IMR-90 (cell line): ENCODE measurements at regions not wholly inside any gene's neighbourhood (a gene's known extent, or its start where the extent isn't known, plus 50 kb on each side); places are given as distances from the start of the nearest gene placed in this dataset.

Experiments used
- ATAC-seq: fragments of 200-7000 bp; cut with Tn5 transposase; 2 replicates; pipeline ENCODE4 v1.9.1; 2020; ENCODE audit warnings: low read depth, mild to moderate bottlenecking, moderate library complexity
- BruUV-seq: library from RNA; stranded (reverse); fragments of 400-500 nt; replicated peaks from 2 replicates; lab custom pipeline; 2021; lab: Mats Ljungman, UMichigan
- CTCF ChIA-PET: fragments of 300-600 bp; formaldehyde crosslinking; extraction: SDS; loops from one replicate; lab custom pipeline; 2021; ENCODE audit warnings: antibody characterized with exemption; lab: Yijun Ruan, JAX
- POLR2A ChIA-PET: fragments of 300-600 bp; sonication (Branson Sonifier 250); formaldehyde crosslinking; loops from one replicate; lab custom pipeline; 2022; ENCODE audit warnings: antibody characterized with exemption; ENCODE audit not compliant: unreplicated experiment; lab: Charles Lee
- DNase-seq: peaks from one replicate; pipeline ENCODE4 v3.0.0; 2013
- H2AFZ ChIP-seq: replicated peaks from 2 replicates; pipeline ENCODE3; 2013; ENCODE audit warnings: low read length, mild to moderate bottlenecking; ENCODE audit not compliant: poor library complexity
- H2AK5ac ChIP-seq: 2 replicates; pipeline ENCODE4 v1.6.1; 2013; ENCODE audit warnings: low read depth, low read length, inconsistent platforms
- H2AK9ac ChIP-seq: replicated peaks from 2 replicates; pipeline ENCODE3; 2013; ENCODE audit warnings: mild to moderate bottlenecking, low read depth, low read length, moderate library complexity; ENCODE audit not compliant: poor library complexity
- H2BK120ac ChIP-seq: 2 replicates; pipeline ENCODE4 v1.6.1; 2013; ENCODE audit warnings: low read depth, low read length, inconsistent platforms
- H2BK15ac ChIP-seq: 3 replicates; pipeline ENCODE4 v1.6.1; 2013; ENCODE audit warnings: low read depth, low read length, inconsistent platforms
- H2BK20ac ChIP-seq: 2 replicates; pipeline ENCODE4 v1.6.1; 2013; ENCODE audit warnings: low read depth, mild to moderate bottlenecking, inconsistent platforms, low read length, moderate library complexity
- H2BK5ac ChIP-seq: 2 replicates; pipeline ENCODE4 v1.6.1; 2013; ENCODE audit warnings: mild to moderate bottlenecking, low read depth, low read length, inconsistent platforms; ENCODE audit not compliant: poor library complexity, severe bottlenecking
- H3K14ac ChIP-seq: replicated peaks from 2 replicates; pipeline ENCODE4 v1.6.1; 2013; ENCODE audit warnings: low read depth, low read length, inconsistent platforms
- H3K18ac ChIP-seq: 2 replicates; pipeline ENCODE4 v1.6.1; 2013; ENCODE audit warnings: low read depth, low read length, control low read depth
- H3K23ac ChIP-seq: 2 replicates; pipeline ENCODE4 v1.6.1; 2013; ENCODE audit warnings: low read depth, low read length, inconsistent platforms
- H3K27ac ChIP-seq: 2 replicates; pipeline ENCODE4 v1.5.1; 2013; ENCODE audit warnings: mild to moderate bottlenecking, control low read depth, low read length; ENCODE audit not compliant: insufficient read depth
- H3K27me3 ChIP-seq: 2 replicates; pipeline ENCODE4 v1.6.1; 2013; ENCODE audit warnings: low read length; ENCODE audit not compliant: control insufficient read depth, insufficient read depth
- H3K36me3 ChIP-seq: 2 replicates; pipeline ENCODE4 v1.6.1; 2013; ENCODE audit warnings: low read length, mixed read lengths; ENCODE audit not compliant: control insufficient read depth, insufficient read depth
- H3K4ac ChIP-seq: 2 replicates; pipeline ENCODE4 v1.6.1; 2013; ENCODE audit warnings: low read depth, low read length, inconsistent platforms
- H3K4me1 ChIP-seq: 2 replicates; pipeline ENCODE4 v1.6.1; 2013; ENCODE audit warnings: low read length, mixed read lengths; ENCODE audit not compliant: control insufficient read depth, insufficient read depth
- H3K4me2 ChIP-seq: 2 replicates; pipeline ENCODE4 v1.6.1; 2013; ENCODE audit warnings: low read depth, mild to moderate bottlenecking, control low read depth, low read length, moderate library complexity
- H3K4me3 ChIP-seq: 2 replicates; pipeline ENCODE4 v1.5.1; 2013; ENCODE audit warnings: low read depth, mild to moderate bottlenecking, control low read depth, low read length, moderate library complexity; ENCODE audit not compliant: insufficient read depth
- H3K56ac ChIP-seq: 2 replicates; pipeline ENCODE4 v1.6.1; 2013; ENCODE audit warnings: low read length, inconsistent platforms; ENCODE audit not compliant: insufficient read depth; ENCODE audit errors: extremely low read depth
- H3K79me1 ChIP-seq, 2 experiments: 2 replicates each; pipeline ENCODE4 v1.6.1; 2013; ENCODE audit warnings: low read length in 2 of 2, inconsistent platforms in 1 of 2, low read depth in 1 of 2
- H3K9ac ChIP-seq: 2 replicates; pipeline ENCODE4 v1.6.1; 2013; ENCODE audit warnings: low read depth, low read length, control low read depth
- H3K9me1 ChIP-seq: 2 replicates; pipeline ENCODE4 v1.6.1; 2013; ENCODE audit warnings: low read length, inconsistent platforms; ENCODE audit not compliant: insufficient read depth
- H3K9me3 ChIP-seq: 2 replicates; pipeline ENCODE4 v1.6.1; 2013; ENCODE audit warnings: low read length; ENCODE audit not compliant: control insufficient read depth, insufficient read depth
- H4K20me1 ChIP-seq: 2 replicates; pipeline ENCODE4 v1.6.1; 2013; ENCODE audit warnings: low read length, inconsistent platforms; ENCODE audit not compliant: insufficient read depth
- H4K5ac ChIP-seq: 2 replicates; pipeline ENCODE4 v1.6.1; 2013; ENCODE audit warnings: mild to moderate bottlenecking, low read depth, low read length, control low read depth
- H4K8ac ChIP-seq, 2 experiments: 2 replicates each; pipeline ENCODE4 v1.6.1; 2013; ENCODE audit warnings: low read depth in 2 of 2, low read length in 2 of 2, control low read depth in 1 of 2, inconsistent platforms in 1 of 2
- H4K91ac ChIP-seq: 2 replicates; pipeline ENCODE4 v1.6.1; 2013; ENCODE audit warnings: low read depth, low read length, inconsistent platforms; ENCODE audit not compliant: insufficient read depth
- CEBPB ChIP-seq: IDR thresholded peaks from 2 replicates; pipeline ENCODE4 v1.6.1; 2012; ENCODE audit warnings: low read depth, low read length, improper control_type of control experiment
- MAFK ChIP-seq: IDR thresholded peaks from 2 replicates; pipeline ENCODE4 v1.6.1; 2012; ENCODE audit warnings: low read depth, low read length, improper control_type of control experiment
- MXI1 ChIP-seq: IDR thresholded peaks from 2 replicates; pipeline ENCODE4 v1.6.1; 2012; ENCODE audit warnings: low read depth, mild to moderate bottlenecking, low read length, moderate library complexity, borderline replicate concordance
- POLR2A ChIP-seq: IDR thresholded peaks from 2 replicates; pipeline ENCODE4 v1.6.1; 2012; ENCODE audit warnings: mild to moderate bottlenecking, low read depth, low read length
- SMC3 ChIP-seq: fragments of 150-350 bp; IDR thresholded peaks from 2 replicates; pipeline ENCODE4 v1.6.1; 2016; ENCODE audit warnings: low read depth, mild to moderate bottlenecking, antibody characterized with exemption, low read length, moderate library complexity
- WGBS, 2 experiments: methylation state at CpG; one replicate each; pipeline versions ENCODE4 v1.1.5 to v1.1.7; 2013; ENCODE audit warnings: missing lambda C conversion rate in 2 of 2; ENCODE audit not compliant: insufficient read length in 1 of 2; ENCODE audit errors: extremely low coverage in 2 of 2; 5-methylcytosine and 5-hydroxymethylcytosine counted together
- dilution Hi-C: fragments of 300-500 bp; cut with HindIII; formaldehyde crosslinking; loops from one replicate; pipeline ENCODE4 v1.14.3; 2018; ENCODE audit warnings: low sequenced_read_pairs; ENCODE audit not compliant: unreplicated experiment
- in situ Hi-C: fragments of 300-500 bp; cut with MboI; formaldehyde crosslinking; loops from 3 replicates; pipeline ENCODE4 v1.14.3; 2019; ENCODE audit warnings: low sequenced_read_pairs, inconsistent platforms, mixed read lengths
- intact Hi-C: fragments of 100-400 bp; cut with micrococcal nuclease; formaldehyde crosslinking; loops from 2 replicates; pipeline ENCODE4 v1.10.0; 2022
- TF ChIP-seq, protein P1 (sequence below): fragments of 150-350 bp; IDR thresholded peaks from 2 replicates; pipeline ENCODE4 v1.6.1; 2016; ENCODE audit warnings: low read depth, mild to moderate bottlenecking, low read length, moderate library complexity, borderline replicate concordance

DNA sequence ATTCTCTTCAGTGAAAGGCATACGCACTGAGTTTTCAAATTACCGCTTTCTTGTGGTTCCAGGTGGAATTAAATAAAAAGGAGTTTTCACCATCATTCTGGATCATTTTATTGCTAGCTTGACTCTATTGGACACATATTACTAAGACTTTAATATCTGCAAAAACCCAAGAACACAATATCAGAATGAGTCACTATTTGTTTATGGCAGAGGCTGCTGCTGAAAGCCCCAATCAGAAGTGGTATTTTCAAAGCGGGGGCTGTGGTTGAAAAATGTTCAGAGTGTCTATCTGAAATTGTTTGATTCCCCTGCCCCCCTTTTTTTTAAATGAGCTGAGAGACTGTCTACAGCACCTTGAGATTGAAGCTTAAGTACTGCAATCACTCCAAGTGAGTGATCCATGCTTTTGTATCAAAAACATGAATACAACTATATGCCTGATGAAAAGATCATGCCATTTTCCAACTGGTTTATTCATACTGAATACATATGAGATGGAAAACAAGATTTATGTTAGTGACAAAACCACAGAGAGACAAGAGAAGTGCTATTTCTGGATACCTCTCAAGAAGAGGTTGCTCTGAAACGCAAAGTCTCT, 376.4 kb downstream of the HTR7 start:
- no peaks in the 10 kb centered on the region for H3K4me1 ChIP-seq
- ChIA-PET CTCF (no interaction called here), POLR2A (interaction anchor here (0.6 kb wide), 1 partner anchor 897 kb away, joined by 3 read pairs; no protein-coding TSS in a partner anchor)
- BruUV-seq: no TSS peak
- intact Hi-C loops (no loop called here), dilution Hi-C loops (no loop called here), in situ Hi-C loops (no loop called here)
- no peak for DNase-seq
- no peak overlapping the region for H2BK120ac ChIP-seq
- H4K91ac ChIP-seq: no peak overlapping the region
- no peak overlapping the region for H3K4ac ChIP-seq
- H4K8ac ChIP-seq: no peak overlapping the region
- no peak overlapping the region for H3K14ac ChIP-seq
- 20% methylated on average over 1 of the region's 4 CpGs; no CpG with 5 or more reads in 1 of the 2 experiments for whole genome bisulfite sequencing, 2 experiments
- no peaks in the 10 kb centered on the region for H3K36me3 ChIP-seq
- H2BK15ac ChIP-seq: no peak overlapping the region
- H3K79me1 ChIP-seq: no peaks in the 10 kb centered on the region
- no peak overlapping the region for H3K27ac ChIP-seq
- no peak overlapping the region for H2BK20ac ChIP-seq
- H4K5ac ChIP-seq: no peak overlapping the region
- no peak overlapping the region for H3K4me2 ChIP-seq
- H2AK9ac ChIP-seq: no peak overlapping the region
- no peak overlapping the region for H3K23ac ChIP-seq
- H3K9me1 ChIP-seq: no peaks in the 10 kb centered on the region
- ATAC-seq: no peak
- H3K9ac ChIP-seq: no peak overlapping the region
- no peaks in the 10 kb centered on the region for H3K9me3 ChIP-seq
- H4K20me1 ChIP-seq: no peaks in the 10 kb centered on the region
- H3K27me3 ChIP-seq: no peaks in the 10 kb centered on the region
- TF ChIP-seq CEBPB: no peak
- no peak for TF ChIP-seq MAFK
- no peak for TF ChIP-seq POLR2A
- TF ChIP-seq MXI1: no peak
- TF ChIP-seq SMC3: no peak
- TF ChIP-seq, protein P1, sequence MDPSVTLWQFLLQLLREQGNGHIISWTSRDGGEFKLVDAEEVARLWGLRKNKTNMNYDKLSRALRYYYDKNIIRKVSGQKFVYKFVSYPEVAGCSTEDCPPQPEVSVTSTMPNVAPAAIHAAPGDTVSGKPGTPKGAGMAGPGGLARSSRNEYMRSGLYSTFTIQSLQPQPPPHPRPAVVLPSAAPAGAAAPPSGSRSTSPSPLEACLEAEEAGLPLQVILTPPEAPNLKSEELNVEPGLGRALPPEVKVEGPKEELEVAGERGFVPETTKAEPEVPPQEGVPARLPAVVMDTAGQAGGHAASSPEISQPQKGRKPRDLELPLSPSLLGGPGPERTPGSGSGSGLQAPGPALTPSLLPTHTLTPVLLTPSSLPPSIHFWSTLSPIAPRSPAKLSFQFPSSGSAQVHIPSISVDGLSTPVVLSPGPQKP: no peak
- H3K4me3 ChIP-seq: no peak overlapping the region
- no peak overlapping the region for H2AFZ ChIP-seq
- H2AK5ac ChIP-seq: no peak overlapping the region
- H2BK5ac ChIP-seq: no peak overlapping the region
- no peak overlapping the region for H3K56ac ChIP-seq
- H3K18ac ChIP-seq: no peak overlapping the region
